ENCODE measurements at regions not wholly inside any gene's neighbourhood (a gene's known extent, or its start where the extent isn't known, plus 50 kb on each side); places are given as distances from the start of the nearest gene placed in this dataset.

- no peak overlapping the region for H3K4me2 ChIP-seq (ENCODE audit: low read length)
Observed at GRCh38 chr6:140677781-140678528, 1303.5 kb upstream of the CITED2 start.

GRCh38 chr6:140671926-140672325, 1297.5 kb upstream of the CITED2 start:
- Histone ChIP-seq H4K20me1 (ENCODE audit: insufficient read depth) (no peaks in the 10 kb centered on the region), H3K27me3 (ENCODE audit: insufficient read depth, low read depth, low read length) (no peaks in the 10 kb centered on the region), H3K27ac (ENCODE audit: low read length) (no peak overlapping the region), H3K9ac (ENCODE audit: low read length) (no peak overlapping the region), H3K36me3 (ENCODE audit: insufficient read depth, low read length) (no peaks in the 10 kb centered on the region), H3K79me2 (replicated peaks; ENCODE audit: insufficient read depth, low read length) (no peaks in the 10 kb centered on the region), H2AFZ (ENCODE audit: low read depth, low read length) (no peak overlapping the region), H3K4me2 (ENCODE audit: low read length) (no peak overlapping the region), H3K9me3 (ENCODE audit: low read length) (no peaks in the 10 kb centered on the region), H3F3A (ENCODE audit: insufficient read depth, low read length, poor library complexity, severe bottlenecking) (no peaks in the 10 kb centered on the region), H3K9me2 (ENCODE audit: insufficient read depth, low read length) (no peaks in the 10 kb centered on the region), H3K4me3 (ENCODE audit: low read length) (no peak overlapping the region)
- TF ChIP-seq REST (IDR thresholded peaks at IDR 0.05; ENCODE audit: borderline replicate concordance) = no peak
- TF ChIP-seq EZH2 (IDR thresholded peaks at IDR 0.05; ENCODE audit: borderline replicate concordance, insufficient read depth, low read length, poor library complexity, severe bottlenecking) = no peak
- TF ChIP-seq, protein P1, sequence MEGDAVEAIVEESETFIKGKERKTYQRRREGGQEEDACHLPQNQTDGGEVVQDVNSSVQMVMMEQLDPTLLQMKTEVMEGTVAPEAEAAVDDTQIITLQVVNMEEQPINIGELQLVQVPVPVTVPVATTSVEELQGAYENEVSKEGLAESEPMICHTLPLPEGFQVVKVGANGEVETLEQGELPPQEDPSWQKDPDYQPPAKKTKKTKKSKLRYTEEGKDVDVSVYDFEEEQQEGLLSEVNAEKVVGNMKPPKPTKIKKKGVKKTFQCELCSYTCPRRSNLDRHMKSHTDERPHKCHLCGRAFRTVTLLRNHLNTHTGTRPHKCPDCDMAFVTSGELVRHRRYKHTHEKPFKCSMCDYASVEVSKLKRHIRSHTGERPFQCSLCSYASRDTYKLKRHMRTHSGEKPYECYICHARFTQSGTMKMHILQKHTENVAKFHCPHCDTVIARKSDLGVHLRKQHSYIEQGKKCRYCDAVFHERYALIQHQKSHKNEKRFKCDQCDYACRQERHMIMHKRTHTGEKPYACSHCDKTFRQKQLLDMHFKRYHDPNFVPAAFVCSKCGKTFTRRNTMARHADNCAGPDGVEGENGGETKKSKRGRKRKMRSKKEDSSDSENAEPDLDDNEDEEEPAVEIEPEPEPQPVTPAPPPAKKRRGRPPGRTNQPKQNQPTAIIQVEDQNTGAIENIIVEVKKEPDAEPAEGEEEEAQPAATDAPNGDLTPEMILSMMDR (IDR thresholded peaks at IDR 0.05; ENCODE audit: poor library complexity, severe bottlenecking) = no peak
- no peak for TF ChIP-seq RAD21 (conservative IDR thresholded peaks at IDR 0.05)
- no peak for TF ChIP-seq SMC3 (conservative IDR thresholded peaks at IDR 0.05; ENCODE audit: poor library complexity)
- no peak for TF ChIP-seq TAF1 (IDR thresholded peaks at IDR 0.05; ENCODE audit: low read depth)
- no peak for TF ChIP-seq MXI1 (conservative IDR thresholded peaks at IDR 0.05; ENCODE audit: poor library complexity, severe bottlenecking)
- TF ChIP-seq POLR2AphosphoS5 (IDR thresholded peaks at IDR 0.05) = no peak
- TF ChIP-seq EP300 (conservative IDR thresholded peaks at IDR 0.05; ENCODE audit: poor library complexity, severe bottlenecking) = no peak

More at GRCh38 chr6:140677781-140678528, 1303.5 kb upstream of the CITED2 start:
- Histone ChIP-seq H3K9ac (ENCODE audit: low read length) (no peak overlapping the region), H3K4me3 (ENCODE audit: low read length) (no peak overlapping the region), H3K9me3 (ENCODE audit: low read length) (no peaks in the 10 kb centered on the region), H3K27ac (ENCODE audit: low read length) (no peak overlapping the region), H4K20me1 (ENCODE audit: insufficient read depth) (no peaks in the 10 kb centered on the region), H2AFZ (ENCODE audit: low read depth, low read length) (no peak overlapping the region), H3K79me2 (replicated peaks; ENCODE audit: insufficient read depth, low read length) (no peaks in the 10 kb centered on the region), H3K9me2 (ENCODE audit: insufficient read depth, low read length) (no peaks in the 10 kb centered on the region), H3F3A (ENCODE audit: insufficient read depth, low read length, poor library complexity, severe bottlenecking) (no peaks in the 10 kb centered on the region), H3K27me3 (ENCODE audit: insufficient read depth, low read depth, low read length) (no peaks in the 10 kb centered on the region), H3K36me3 (ENCODE audit: insufficient read depth, low read length) (no peaks in the 10 kb centered on the region)
- TF ChIP-seq REST (IDR thresholded peaks at IDR 0.05; ENCODE audit: borderline replicate concordance) (no peak), TAF1 (IDR thresholded peaks at IDR 0.05; ENCODE audit: low read depth) (no peak), POLR2AphosphoS5 (IDR thresholded peaks at IDR 0.05) (no peak)

Data from neural cell (in vitro differentiated cells).